HEK293 (cell line): ENCODE measurements at regions not wholly inside any gene's neighbourhood (a gene's known extent, or its start where the extent isn't known, plus 50 kb on each side); places are given as distances from the start of the nearest gene placed in this dataset.

Source experiments
- CTCF ChIA-PET: fragments of 350-600 bp; formaldehyde crosslinking; extraction: SDS; loops from one replicate; lab custom pipeline; 2021; ENCODE audit warnings: antibody characterized with exemption; lab: Yijun Ruan, JAX
- POLR2A ChIA-PET: fragments of 300-600 bp; formaldehyde crosslinking; extraction: SDS; loops from one replicate; lab custom pipeline; 2020; ENCODE audit warnings: antibody characterized with exemption, inconsistent platforms; lab: Yijun Ruan, JAX
- H3K27ac ChIP-seq: fragments of 200-500 bp; sonication (Bioruptor generic); 2 replicates; pipeline ENCODE4 v1.5.1; 2014; ENCODE audit warnings: low read depth, low read length, control low read depth, inconsistent platforms; ENCODE audit errors: extremely low read depth
- H3K36me3 ChIP-seq, 2 experiments: fragments of 200-500 bp in 1 of 2; sonication (Bioruptor generic) in 1 of 2; 1 replicate in 1 of 2; 2 replicates in 1 of 2; pipeline ENCODE4 v1.5.1; 2014 to 2017; ENCODE audit warnings: inconsistent platforms in 2 of 2, low read length in 2 of 2; ENCODE audit not compliant: control insufficient read depth in 2 of 2, insufficient read depth in 1 of 2
- H3K4me1 ChIP-seq: fragments of 200-500 bp; sonication (Bioruptor generic); 2 replicates; pipeline ENCODE4 v1.5.1; 2014; ENCODE audit warnings: mild to moderate bottlenecking, low read length, inconsistent platforms; ENCODE audit not compliant: control insufficient read depth, insufficient read depth
- H3K4me3 ChIP-seq: 2 replicates; pipeline ENCODE4 v1.5.1; 2011; ENCODE audit warnings: low read depth, mild to moderate bottlenecking, control low read depth, low read length, moderate library complexity
- H3K9me3 ChIP-seq: fragments of 200-500 bp; sonication (Bioruptor generic); 2 replicates; pipeline ENCODE4 v1.5.1; 2014; ENCODE audit warnings: low read depth, low read length, inconsistent platforms; ENCODE audit not compliant: control insufficient read depth, insufficient read depth
- FEZF1 ChIP-seq: fragments of 450-650 bp; formaldehyde crosslinking; IDR thresholded peaks from 2 replicates; pipeline ENCODE4 v1.5.1; 2016; ENCODE audit warnings: missing biosample characterization, missing genetic modification characterization
- KLF17 ChIP-seq: fragments of 450-650 bp; formaldehyde crosslinking; IDR thresholded peaks from 2 replicates; pipeline ENCODE4 v1.5.1; 2016; ENCODE audit warnings: missing biosample characterization, missing genetic modification characterization
- OSR2 ChIP-seq: fragments of 450-650 bp; formaldehyde crosslinking; IDR thresholded peaks from 2 replicates; pipeline ENCODE4 v1.5.1; 2016; ENCODE audit warnings: missing biosample characterization, missing genetic modification characterization
- PRDM1 ChIP-seq: fragments of 450-650 bp; formaldehyde crosslinking; IDR thresholded peaks from 2 replicates; pipeline ENCODE4; 2016; ENCODE audit warnings: missing biosample characterization, missing genetic modification characterization
- SP3 ChIP-seq: fragments of 450-650 bp; formaldehyde crosslinking; IDR thresholded peaks from 2 replicates; pipeline ENCODE4 v1.5.1; 2016; ENCODE audit warnings: missing biosample characterization, missing genetic modification characterization
- TCF7L2 ChIP-seq: IDR thresholded peaks from 2 replicates; pipeline ENCODE4 v1.6.1; 2011; ENCODE audit warnings: low read depth, mild to moderate bottlenecking, inconsistent platforms, low read length, moderate library complexity, borderline replicate concordance
- YY1 ChIP-seq: fragments of 450-650 bp; formaldehyde crosslinking; IDR thresholded peaks from 2 replicates; pipeline ENCODE4 v1.5.1; 2018; ENCODE audit warnings: missing biosample characterization, missing genetic modification characterization
- ZEB2 ChIP-seq: fragments of 450-650 bp; formaldehyde crosslinking; IDR thresholded peaks from 2 replicates; pipeline ENCODE4 v1.5.1; 2016; ENCODE audit warnings: missing biosample characterization, missing genetic modification characterization
- ZFP3 ChIP-seq: fragments of 450-650 bp; formaldehyde crosslinking; IDR thresholded peaks from 2 replicates; pipeline ENCODE4 v1.5.1; 2016; ENCODE audit warnings: low read depth, missing biosample characterization, missing genetic modification characterization
- ZIC2 ChIP-seq: fragments of 450-650 bp; formaldehyde crosslinking; IDR thresholded peaks from 2 replicates; pipeline ENCODE4 v1.5.1; 2016; ENCODE audit warnings: missing biosample characterization, missing genetic modification characterization
- ZNF16 ChIP-seq: fragments of 450-650 bp; formaldehyde crosslinking; IDR thresholded peaks from 2 replicates; pipeline ENCODE4 v1.5.1; 2016; ENCODE audit warnings: low read depth, missing biosample characterization, missing genetic modification characterization
- ZNF175 ChIP-seq: fragments of 450-650 bp; formaldehyde crosslinking; IDR thresholded peaks from 2 replicates; pipeline ENCODE4 v1.5.1; 2016; ENCODE audit warnings: missing biosample characterization, missing genetic modification characterization
- ZNF19 ChIP-seq: fragments of 450-650 bp; formaldehyde crosslinking; IDR thresholded peaks from 2 replicates; pipeline ENCODE4; 2016; ENCODE audit warnings: missing biosample characterization, missing genetic modification characterization, low read depth
- ZNF23 ChIP-seq: fragments of 450-650 bp; formaldehyde crosslinking; IDR thresholded peaks from 2 replicates; pipeline ENCODE4 v1.5.1; 2016; ENCODE audit warnings: missing biosample characterization, missing genetic modification characterization, borderline replicate concordance
- ZNF24 ChIP-seq: fragments of 450-650 bp; formaldehyde crosslinking; IDR thresholded peaks from 2 replicates; pipeline ENCODE4 v1.5.1; 2016; ENCODE audit warnings: missing biosample characterization, missing genetic modification characterization
- ZNF37A ChIP-seq: fragments of 450-650 bp; IDR thresholded peaks from 2 replicates; pipeline ENCODE4 v1.5.1; 2018; ENCODE audit warnings: missing biosample characterization, missing genetic modification characterization
- ZNF391 ChIP-seq: fragments of 450-650 bp; formaldehyde crosslinking; IDR thresholded peaks from 2 replicates; pipeline ENCODE4 v1.5.1; 2016; ENCODE audit warnings: low read depth, missing biosample characterization, missing genetic modification characterization, borderline replicate concordance
- ZNF433 ChIP-seq: fragments of 450-650 bp; formaldehyde crosslinking; IDR thresholded peaks from 2 replicates; pipeline ENCODE4 v1.5.1; 2016; ENCODE audit warnings: missing biosample characterization, missing genetic modification characterization, low read depth
- ZNF501 ChIP-seq: fragments of 450-650 bp; formaldehyde crosslinking; IDR thresholded peaks from 2 replicates; pipeline ENCODE4 v1.5.1; 2016; ENCODE audit warnings: missing biosample characterization, missing genetic modification characterization
- ZNF585B ChIP-seq: fragments of 450-650 bp; formaldehyde crosslinking; IDR thresholded peaks from 2 replicates; pipeline ENCODE4 v1.5.1; 2016; ENCODE audit warnings: missing biosample characterization, missing genetic modification characterization
- ZNF621 ChIP-seq: fragments of 450-650 bp; formaldehyde crosslinking; IDR thresholded peaks from 2 replicates; pipeline ENCODE4 v1.5.1; 2017; ENCODE audit warnings: missing biosample characterization, missing genetic modification characterization
- ZNF624 ChIP-seq: fragments of 450-650 bp; formaldehyde crosslinking; IDR thresholded peaks from 2 replicates; pipeline ENCODE4 v1.5.1; 2017; ENCODE audit warnings: missing biosample characterization, missing genetic modification characterization
- ZNF776 ChIP-seq: fragments of 450-650 bp; formaldehyde crosslinking; IDR thresholded peaks from 2 replicates; pipeline ENCODE4 v1.5.0; 2017; ENCODE audit warnings: missing biosample characterization, missing genetic modification characterization, borderline replicate concordance
- ZNF791 ChIP-seq: fragments of 450-650 bp; formaldehyde crosslinking; IDR thresholded peaks from 2 replicates; pipeline ENCODE4 v1.5.1; 2016; ENCODE audit warnings: missing biosample characterization, missing genetic modification characterization
- TF ChIP-seq, protein P1 (sequence below): IDR thresholded peaks from 2 replicates; pipeline ENCODE4 v1.6.1; 2011; ENCODE audit warnings: mild to moderate bottlenecking, low read depth, low read length, borderline replicate concordance
- TF ChIP-seq, protein P2 (sequence below): fragments of 450-650 bp; formaldehyde crosslinking; IDR thresholded peaks from 2 replicates; pipeline ENCODE4; 2016; ENCODE audit warnings: missing biosample characterization, missing genetic modification characterization

- Histone ChIP-seq H3K9me3 (no peaks in the 10 kb centered on the region), H3K4me3 (no peak overlapping the region), H3K36me3 (no peaks in the 10 kb centered on the region), H3K4me1 (no peaks in the 10 kb centered on the region), H3K27ac (no peak overlapping the region)
- TF ChIP-seq ZNF501 (no peak), ZEB2 (no peak), ZNF776 (tag by site-specific recombination) (no peak), ZNF16 (tag by site-specific recombination) (no peak), ZNF624 (tag by site-specific recombination) (no peak), ZIC2 (no peak), ZFP3 (tag by site-specific recombination) (no peak), OSR2 (tag by site-specific recombination) (no peak)
- TF ChIP-seq, protein P1, sequence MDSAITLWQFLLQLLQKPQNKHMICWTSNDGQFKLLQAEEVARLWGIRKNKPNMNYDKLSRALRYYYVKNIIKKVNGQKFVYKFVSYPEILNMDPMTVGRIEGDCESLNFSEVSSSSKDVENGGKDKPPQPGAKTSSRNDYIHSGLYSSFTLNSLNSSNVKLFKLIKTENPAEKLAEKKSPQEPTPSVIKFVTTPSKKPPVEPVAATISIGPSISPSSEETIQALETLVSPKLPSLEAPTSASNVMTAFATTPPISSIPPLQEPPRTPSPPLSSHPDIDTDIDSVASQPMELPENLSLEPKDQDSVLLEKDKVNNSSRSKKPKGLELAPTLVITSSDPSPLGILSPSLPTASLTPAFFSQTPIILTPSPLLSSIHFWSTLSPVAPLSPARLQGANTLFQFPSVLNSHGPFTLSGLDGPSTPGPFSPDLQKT: no peak
- POLR2A ChIA-PET: no interaction called here
- CTCF ChIA-PET: no interaction called here
Observed at GRCh38 chr5:168209244-168209995, 82.0 kb upstream of the WWC1 start.

GRCh38 chr5:168209997-168210396 is 81.4 kb upstream of the WWC1 start:
- no peaks in the 10 kb centered on the region for H3K36me3 ChIP-seq
- TF ChIP-seq KLF17 (tag by site-specific recombination) (no peak), PRDM1 (tag by site-specific recombination) (no peak), TCF7L2 (no peak), ZNF621 (tag by site-specific recombination) (no peak), ZNF791 (no peak), ZNF24 (tag by site-specific recombination) (no peak), SP3 (tag by site-specific recombination) (no peak), ZNF23 (tag by site-specific recombination) (no peak), ZNF37A (tag by site-specific recombination) (no peak), FEZF1 (no peak), ZNF585B (tag by site-specific recombination) (no peak), YY1 (tag by site-specific recombination) (no peak), ZNF175 (tag by site-specific recombination) (no peak), ZNF433 (no peak), ZNF391 (no peak), ZNF19 (tag by site-specific recombination) (no peak)
- TF ChIP-seq, protein P2, sequence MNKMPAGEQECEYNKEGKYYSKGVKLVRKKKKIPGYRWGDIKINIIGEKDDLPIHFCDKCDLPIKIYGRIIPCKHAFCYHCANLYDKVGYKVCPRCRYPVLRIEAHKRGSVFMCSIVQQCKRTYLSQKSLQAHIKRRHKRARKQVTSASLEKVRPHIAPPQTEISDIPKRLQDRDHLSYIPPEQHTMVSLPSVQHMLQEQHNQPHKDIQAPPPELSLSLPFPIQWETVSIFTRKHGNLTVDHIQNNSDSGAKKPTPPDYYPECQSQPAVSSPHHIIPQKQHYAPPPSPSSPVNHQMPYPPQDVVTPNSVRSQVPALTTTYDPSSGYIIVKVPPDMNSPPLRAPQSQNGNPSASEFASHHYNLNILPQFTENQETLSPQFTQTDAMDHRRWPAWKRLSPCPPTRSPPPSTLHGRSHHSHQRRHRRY (tag by site-specific recombination): no peak
- no peaks in the 10 kb centered on the region for H3K4me1 ChIP-seq
- no peak overlapping the region for H3K27ac ChIP-seq
- POLR2A ChIA-PET: no interaction called here
- no peak overlapping the region for H3K4me3 ChIP-seq
- no peaks in the 10 kb centered on the region for H3K9me3 ChIP-seq
- CTCF ChIA-PET: no interaction called here
